ENCODE measurements at regions not wholly inside any gene's neighbourhood (a gene's known extent, or its start where the extent isn't known, plus 50 kb on each side); places are given as distances from the start of the nearest gene placed in this dataset.

DNA sequence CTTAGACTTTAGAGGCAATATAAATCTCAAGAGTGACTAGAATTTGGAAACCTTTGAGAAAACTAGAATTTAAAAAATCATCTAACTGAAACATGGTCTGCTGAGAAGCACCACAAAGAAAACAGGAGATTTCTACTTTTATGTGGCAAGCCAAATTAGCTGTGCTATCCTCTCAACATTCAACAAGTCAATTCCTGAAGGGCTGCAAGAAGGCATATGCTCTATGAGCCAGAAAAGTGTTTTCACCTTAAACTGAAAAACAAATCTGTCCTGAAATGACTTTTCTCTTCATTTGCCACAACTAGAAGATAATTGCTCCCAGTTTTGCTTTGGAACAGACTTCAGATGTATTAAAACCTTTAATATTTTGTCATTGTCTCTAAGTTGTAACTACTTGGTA, 263.2 kb upstream of the EDNRA start:
- Histone ChIP-seq H3K4me1 (no peaks in the 10 kb centered on the region), H3K4me3 (no peak overlapping the region), H3K36me3 (no peaks in the 10 kb centered on the region), H3K27me3 (no peaks in the 10 kb centered on the region), H3K27ac (no peak overlapping the region), H3K9me3 (no peaks in the 10 kb centered on the region)
- TF ChIP-seq EP300 (IDR thresholded peaks at IDR 0.05) (no peak), POLR2A (IDR thresholded peaks at IDR 0.05) (no peak), POLR2AphosphoS5 (IDR thresholded peaks at IDR 0.05) (no peak)
- TF ChIP-seq, protein P1, sequence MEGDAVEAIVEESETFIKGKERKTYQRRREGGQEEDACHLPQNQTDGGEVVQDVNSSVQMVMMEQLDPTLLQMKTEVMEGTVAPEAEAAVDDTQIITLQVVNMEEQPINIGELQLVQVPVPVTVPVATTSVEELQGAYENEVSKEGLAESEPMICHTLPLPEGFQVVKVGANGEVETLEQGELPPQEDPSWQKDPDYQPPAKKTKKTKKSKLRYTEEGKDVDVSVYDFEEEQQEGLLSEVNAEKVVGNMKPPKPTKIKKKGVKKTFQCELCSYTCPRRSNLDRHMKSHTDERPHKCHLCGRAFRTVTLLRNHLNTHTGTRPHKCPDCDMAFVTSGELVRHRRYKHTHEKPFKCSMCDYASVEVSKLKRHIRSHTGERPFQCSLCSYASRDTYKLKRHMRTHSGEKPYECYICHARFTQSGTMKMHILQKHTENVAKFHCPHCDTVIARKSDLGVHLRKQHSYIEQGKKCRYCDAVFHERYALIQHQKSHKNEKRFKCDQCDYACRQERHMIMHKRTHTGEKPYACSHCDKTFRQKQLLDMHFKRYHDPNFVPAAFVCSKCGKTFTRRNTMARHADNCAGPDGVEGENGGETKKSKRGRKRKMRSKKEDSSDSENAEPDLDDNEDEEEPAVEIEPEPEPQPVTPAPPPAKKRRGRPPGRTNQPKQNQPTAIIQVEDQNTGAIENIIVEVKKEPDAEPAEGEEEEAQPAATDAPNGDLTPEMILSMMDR (IDR thresholded peaks at IDR 0.05) = no peak
- ATAC-seq = no peak

DNA sequence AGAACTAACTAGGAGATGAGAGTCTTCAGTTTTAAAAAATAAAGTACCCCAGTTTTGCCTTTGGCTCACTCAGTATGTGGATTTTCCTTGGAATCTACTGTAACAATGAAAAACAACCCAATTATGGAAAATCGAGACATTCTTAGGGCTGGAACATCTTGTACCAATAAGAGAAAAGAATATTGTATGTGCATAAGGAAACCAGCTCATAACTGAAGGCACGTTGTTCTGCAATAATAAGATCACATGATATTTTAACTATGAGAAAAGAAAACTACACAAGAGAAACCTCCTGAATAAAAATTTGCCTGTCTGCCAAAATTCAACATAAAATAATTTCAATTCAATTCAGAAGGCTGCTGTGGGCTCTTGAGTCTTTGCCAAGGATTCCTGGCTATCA, 261.8 kb upstream of the EDNRA start:
- Histone ChIP-seq H3K4me3 (no peak overlapping the region), H3K27ac (no peak overlapping the region), H3K36me3 (no peaks in the 10 kb centered on the region), H3K4me1 (no peaks in the 10 kb centered on the region), H3K27me3 (no peaks in the 10 kb centered on the region), H3K9me3 (no peaks in the 10 kb centered on the region)
- WGBS, 2 donors (ENCODE audit: low coverage in 1 of 2) = 55 to 63% methylated on average over 2 of the region's 2 CpGs
- no peak for ATAC-seq
- TF ChIP-seq, protein P1 (IDR thresholded peaks at IDR 0.05) = no peak
- TF ChIP-seq POLR2AphosphoS5 (IDR thresholded peaks at IDR 0.05) (no peak), EP300 (IDR thresholded peaks at IDR 0.05) (no peak), POLR2A (IDR thresholded peaks at IDR 0.05) (no peak)

DNA sequence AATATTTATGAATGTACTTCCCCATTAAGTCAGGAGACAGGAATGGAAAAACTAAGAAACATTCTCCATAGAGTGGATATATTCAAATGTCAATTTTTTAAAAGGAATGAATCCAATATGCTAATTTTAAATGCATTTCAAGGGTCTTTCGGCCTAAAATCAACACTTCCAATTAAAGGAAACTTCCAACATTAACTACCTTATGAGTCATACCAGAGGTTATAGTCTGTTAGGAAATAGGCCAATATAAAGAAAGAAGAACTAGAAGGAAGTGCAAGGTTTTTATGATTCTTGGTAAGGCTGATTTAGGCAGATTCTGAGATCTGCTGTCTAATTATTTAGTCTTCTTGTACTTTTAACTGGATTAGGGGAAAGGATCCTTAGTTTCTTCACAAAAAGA, 260.1 kb upstream of the EDNRA start:
- H3K4me1 ChIP-seq = no peaks in the 10 kb centered on the region
- no peaks in the 10 kb centered on the region for H3K36me3 ChIP-seq
- no peaks in the 10 kb centered on the region for H3K27me3 ChIP-seq
- no peak overlapping the region for H3K27ac ChIP-seq
- no peak overlapping the region for H3K4me3 ChIP-seq
- WGBS, 2 donors (ENCODE audit: low coverage in 1 of 2) = 82% methylated on average over 1 of the region's 1 CpG
- no peaks in the 10 kb centered on the region for H3K9me3 ChIP-seq
- TF ChIP-seq POLR2A (IDR thresholded peaks at IDR 0.05) = no peak
- no peak for TF ChIP-seq POLR2AphosphoS5 (IDR thresholded peaks at IDR 0.05)
- TF ChIP-seq, protein P1 (IDR thresholded peaks at IDR 0.05) = no peak
- ATAC-seq = no peak

DNA sequence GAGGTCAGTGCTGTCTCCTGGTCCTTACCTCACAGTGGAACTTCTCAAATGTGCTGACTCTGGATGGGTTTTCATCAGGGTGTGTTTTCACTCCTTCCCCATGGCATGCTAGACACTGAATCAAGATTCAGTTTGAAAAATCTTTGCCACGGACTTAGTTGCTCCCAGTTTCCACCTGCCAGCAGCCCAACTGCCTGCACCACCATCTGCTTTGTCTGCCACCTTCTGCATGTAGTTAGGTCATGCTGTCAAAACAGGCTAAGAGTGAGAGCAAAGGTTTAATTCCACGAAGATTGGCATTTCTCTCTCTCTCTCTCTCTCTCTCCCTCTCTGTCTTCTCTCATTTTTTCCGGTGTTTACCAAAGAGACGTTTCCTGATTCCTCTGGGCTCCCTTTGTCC, 258.0 kb upstream of the EDNRA start:
- TF ChIP-seq POLR2AphosphoS5 (IDR thresholded peaks at IDR 0.05) (no peak), EP300 (IDR thresholded peaks at IDR 0.05) (no peak), POLR2A (IDR thresholded peaks at IDR 0.05) (no peak)
- TF ChIP-seq, protein P1 (IDR thresholded peaks at IDR 0.05) = no peak

DNA sequence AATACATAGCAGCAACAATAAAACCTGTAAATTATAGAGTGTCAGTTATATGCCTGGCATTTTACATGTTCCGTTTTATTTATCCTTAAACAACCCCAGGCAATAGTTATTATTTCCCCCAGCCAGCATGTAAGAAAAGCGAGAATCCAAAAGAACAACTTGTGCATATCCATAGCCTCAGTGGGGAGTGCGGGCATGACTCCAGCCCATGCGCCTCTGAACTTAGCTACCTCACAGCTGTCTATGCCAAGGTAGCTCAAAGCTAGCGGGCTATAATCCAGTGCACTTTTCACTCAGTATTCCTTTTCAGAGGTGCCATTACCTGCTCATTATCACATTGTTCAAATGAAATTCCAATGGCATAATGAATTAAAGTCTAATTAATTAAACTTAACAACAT, 257.3 kb upstream of the EDNRA start:
- no peak overlapping the region for H3K4me3 ChIP-seq
- 95 to 98% methylated on average over 4 to 5 of the region's 5 CpGs for WGBS, 2 donors (ENCODE audit: low coverage in 1 of 2)
- no peaks in the 10 kb centered on the region for H3K27me3 ChIP-seq
- H3K4me1 ChIP-seq = no peaks in the 10 kb centered on the region
- no peak overlapping the region for H3K27ac ChIP-seq
- ATAC-seq = no peak
- H3K36me3 ChIP-seq = no peaks in the 10 kb centered on the region
- no peaks in the 10 kb centered on the region for H3K9me3 ChIP-seq
- TF ChIP-seq POLR2AphosphoS5 (IDR thresholded peaks at IDR 0.05) (no peak), POLR2A (IDR thresholded peaks at IDR 0.05) (no peak)
- TF ChIP-seq, protein P1 (IDR thresholded peaks at IDR 0.05) = no peak

More for the DNA sequence above, 258.0 kb upstream of the EDNRA start:
- H3K27me3 ChIP-seq = no peaks in the 10 kb centered on the region
- H3K4me3 ChIP-seq = no peak overlapping the region
- H3K27ac ChIP-seq = no peak overlapping the region
- 43 to 90% methylated on average over 3 to 4 of the region's 4 CpGs for whole genome bisulfite sequencing, 2 donors (ENCODE audit: low coverage in 1 of 2)
- no peaks in the 10 kb centered on the region for H3K4me1 ChIP-seq
- H3K36me3 ChIP-seq = no peaks in the 10 kb centered on the region
- no peaks in the 10 kb centered on the region for H3K9me3 ChIP-seq
- ATAC-seq = no peak
